Tongue (tissue), 1 donor: ENCODE measurements at regions not wholly inside any gene's neighbourhood (a gene's known extent, or its start where the extent isn't known, plus 50 kb on each side); places are given as distances from the start of the nearest gene placed in this dataset.

Experiments
- DNase-seq: peaks from one replicate; pipeline ENCODE4 v3.0.0-alpha.2; 2015

- no peak for DNase-seq
Measured at GRCh38 chr6:170030284-170030815, 260.5 kb downstream of the DLL1 start.

GRCh38 chr6:170029416-170030283 lies 261.2 kb downstream of the DLL1 start:
- DNase-seq, result no peak

- DNase-seq, result no peak
Measured at GRCh38 chr6:170028629-170029345, 262.1 kb downstream of the DLL1 start.

GRCh38 chr6:170027647-170028043 lies 263.2 kb downstream of the DLL1 start:
- DNase-seq, result no peak

GRCh38 chr6:170026751-170027646 lies 263.9 kb downstream of the DLL1 start:
- no peak for DNase-seq

GRCh38 chr6:170025935-170026750 lies 264.7 kb downstream of the DLL1 start:
- DNase-seq, result peak; percentile 64

GRCh38 chr6:170025341-170025911 lies 265.5 kb downstream of the DLL1 start:
- no peak for DNase-seq

- peak; percentile 94 for DNase-seq
Measured at GRCh38 chr6:170024940-170025339, 265.9 kb downstream of the DLL1 start.

- DNase-seq, result no peak
Measured at GRCh38 chr6:170023620-170024521, 267.0 kb downstream of the DLL1 start.

- DNase-seq, result peak; percentile 59
Measured at GRCh38 chr6:170022827-170023619, 267.9 kb downstream of the DLL1 start.

- no peak for DNase-seq
Measured at GRCh38 chr6:170022291-170022722, 268.6 kb downstream of the DLL1 start.

- peak; percentile 22 for DNase-seq
Measured at GRCh38 chr6:170021579-170021978, 269.3 kb downstream of the DLL1 start.

GRCh38 chr6:170019818-170020583 lies 268.6 kb downstream of the ERMARD start:
- peak; percentile 14 for DNase-seq

GRCh38 chr6:170018936-170019817 lies 267.8 kb downstream of the ERMARD start:
- peak; percentile 83 for DNase-seq

- no peak for DNase-seq
Measured at GRCh38 chr6:170018422-170018935, 267.1 kb downstream of the ERMARD start.

- no peak for DNase-seq
Measured at GRCh38 chr6:170017603-170018320, 266.3 kb downstream of the ERMARD start.
